OCI-LY3 (cell line): ENCODE measurements at regions not wholly inside any gene's neighbourhood (a gene's known extent, or its start where the extent isn't known, plus 50 kb on each side); places are given as distances from the start of the nearest gene placed in this dataset.

ENCODE experiments used
- H2AFZ ChIP-seq: fragments of 200-600, 300-600 bp; shearing (Covaris generic); 2 replicates; pipeline ENCODE4 v1.6.0; 2014; ENCODE audit warnings: antibody characterized with exemption, low read depth, low read length
- H3K27ac ChIP-seq: fragments of 200-600, 300-600 bp; sonication (generic); 2 replicates; pipeline ENCODE4 v1.5.1; 2014; ENCODE audit warnings: mild to moderate bottlenecking, low read length, moderate library complexity, mixed read lengths
- H3K27me3 ChIP-seq: fragments of 200-600, 300-600 bp; sonication (generic); 2 replicates; pipeline ENCODE4 v1.6.1; 2014; ENCODE audit warnings: low read depth, low read length, mixed read lengths
- H3K36me3 ChIP-seq: fragments of 200-600, 300-600 bp; sonication (generic); replicated peaks from 2 replicates; pipeline ENCODE3; 2014; ENCODE audit warnings: low read depth, low read length, mixed read lengths
- H3K4me1 ChIP-seq: fragments of 300-600, 200-600 bp; sonication (generic); 2 replicates; pipeline ENCODE4 v1.6.1; 2014; ENCODE audit warnings: low read length, mixed read lengths
- H3K4me2 ChIP-seq: fragments of 200-600, 300-600 bp; sonication (generic); 2 replicates; pipeline ENCODE4 v1.6.1; 2014; ENCODE audit warnings: low read length, mixed read lengths
- H3K4me3 ChIP-seq: fragments of 300-600, 200-600 bp; sonication (generic); 2 replicates; pipeline ENCODE4 v1.5.1; 2014; ENCODE audit warnings: antibody characterized with exemption, mild to moderate bottlenecking, low read length, moderate library complexity
- H3K79me2 ChIP-seq: fragments of 300-600, 200-600 bp; shearing (Covaris generic); 2 replicates; pipeline ENCODE4 v1.6.1; 2014; ENCODE audit warnings: mild to moderate bottlenecking, low read length, mixed read lengths
- H3K9ac ChIP-seq: fragments of 300-600, 200-600 bp; shearing (Covaris generic); 2 replicates; pipeline ENCODE4 v1.6.0; 2014; ENCODE audit warnings: mild to moderate bottlenecking, low read length, moderate library complexity
- H3K9me3 ChIP-seq: fragments of 200-600, 300-600 bp; shearing (Covaris generic); 2 replicates; pipeline ENCODE4 v1.6.1; 2014; ENCODE audit warnings: low read length, mixed read lengths; ENCODE audit not compliant: insufficient read depth
- H4K20me1 ChIP-seq: fragments of 200-600, 300-600 bp; sonication (generic); 2 replicates; pipeline ENCODE4 v1.6.1; 2016; ENCODE audit warnings: low read length, mixed read lengths; ENCODE audit not compliant: insufficient read depth
- EZH2phosphoT487 ChIP-seq: fragments of 200-600 bp; shearing (Covaris generic); IDR thresholded peaks from 2 replicates; pipeline ENCODE4 v1.6.1; 2018; ENCODE audit warnings: antibody characterized with exemption, mixed run types, low read depth
- TF ChIP-seq, protein P1 (sequence below): fragments of 200-600, 300-600 bp; sonication (generic); IDR thresholded peaks from 2 replicates; pipeline ENCODE4 v1.5.1; 2014; ENCODE audit warnings: antibody characterized with exemption, low read length, low read depth

DNA sequence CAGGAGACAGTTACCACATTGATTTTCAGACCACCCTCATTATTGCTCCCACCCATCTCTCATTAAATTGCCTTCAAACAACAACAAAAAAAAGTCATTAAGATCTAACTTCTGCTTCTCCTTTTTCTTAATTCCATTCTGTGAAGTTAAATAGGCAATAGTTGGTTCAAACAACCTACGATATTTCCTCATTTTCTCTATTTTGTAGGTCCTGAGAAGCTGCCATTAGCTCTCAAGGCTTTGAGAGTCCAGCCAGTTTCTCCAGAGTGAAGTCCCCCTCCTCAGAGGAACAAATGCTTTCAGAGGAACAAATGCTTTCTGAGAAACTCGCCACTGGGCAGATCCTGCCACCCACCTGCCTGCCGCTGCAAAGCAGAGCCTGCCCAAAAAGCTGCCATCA, 125.6 kb downstream of the ETS2 start:
- no peak overlapping the region for H3K4me2 ChIP-seq
- H2AFZ ChIP-seq: no peak overlapping the region

DNA sequence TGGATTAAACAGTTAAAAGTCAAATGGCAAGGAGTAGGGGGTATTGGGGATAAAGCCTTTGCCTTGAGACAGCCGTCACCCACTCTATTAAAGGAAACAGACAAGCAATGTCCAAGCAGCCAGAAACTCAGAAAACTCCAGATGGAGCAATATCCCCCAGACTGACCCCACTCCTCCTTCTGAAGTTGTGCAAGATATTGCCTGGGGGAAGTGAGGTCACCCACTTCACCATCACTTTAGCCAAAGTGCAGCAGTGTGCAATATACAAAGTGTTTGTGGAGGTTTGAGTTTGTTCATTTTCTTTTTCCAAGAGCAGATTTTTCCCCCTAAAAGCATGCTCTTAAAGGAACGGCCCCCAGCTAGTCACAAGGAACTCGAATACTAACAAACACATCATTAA, 125.1 kb downstream of the ETS2 start:
- TF ChIP-seq EZH2phosphoT487: no peak
- TF ChIP-seq, protein P1, sequence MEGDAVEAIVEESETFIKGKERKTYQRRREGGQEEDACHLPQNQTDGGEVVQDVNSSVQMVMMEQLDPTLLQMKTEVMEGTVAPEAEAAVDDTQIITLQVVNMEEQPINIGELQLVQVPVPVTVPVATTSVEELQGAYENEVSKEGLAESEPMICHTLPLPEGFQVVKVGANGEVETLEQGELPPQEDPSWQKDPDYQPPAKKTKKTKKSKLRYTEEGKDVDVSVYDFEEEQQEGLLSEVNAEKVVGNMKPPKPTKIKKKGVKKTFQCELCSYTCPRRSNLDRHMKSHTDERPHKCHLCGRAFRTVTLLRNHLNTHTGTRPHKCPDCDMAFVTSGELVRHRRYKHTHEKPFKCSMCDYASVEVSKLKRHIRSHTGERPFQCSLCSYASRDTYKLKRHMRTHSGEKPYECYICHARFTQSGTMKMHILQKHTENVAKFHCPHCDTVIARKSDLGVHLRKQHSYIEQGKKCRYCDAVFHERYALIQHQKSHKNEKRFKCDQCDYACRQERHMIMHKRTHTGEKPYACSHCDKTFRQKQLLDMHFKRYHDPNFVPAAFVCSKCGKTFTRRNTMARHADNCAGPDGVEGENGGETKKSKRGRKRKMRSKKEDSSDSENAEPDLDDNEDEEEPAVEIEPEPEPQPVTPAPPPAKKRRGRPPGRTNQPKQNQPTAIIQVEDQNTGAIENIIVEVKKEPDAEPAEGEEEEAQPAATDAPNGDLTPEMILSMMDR: no peak
- Histone ChIP-seq H3K4me1 (no peaks in the 10 kb centered on the region), H2AFZ (no peak overlapping the region), H3K9ac (no peak overlapping the region), H3K27ac (no peak overlapping the region), H3K79me2 (no peaks in the 10 kb centered on the region), H4K20me1 (no peaks in the 10 kb centered on the region), H3K27me3 (peaks cover 4% of the 10 kb centered on the region; the same call in 1 of the 2 replicates), H3K36me3 (no peaks in the 10 kb centered on the region), H3K4me2 (no peak overlapping the region), H3K9me3 (no peaks in the 10 kb centered on the region), H3K4me3 (no peak overlapping the region)

More for the DNA sequence above, 125.6 kb downstream of the ETS2 start:
- no peak overlapping the region for H3K27ac ChIP-seq
- H3K36me3 ChIP-seq: no peaks in the 10 kb centered on the region
- H3K9me3 ChIP-seq: no peaks in the 10 kb centered on the region
- H3K9ac ChIP-seq: no peak overlapping the region
- H3K4me1 ChIP-seq: no peaks in the 10 kb centered on the region
- TF ChIP-seq, protein P1: no peak
- TF ChIP-seq EZH2phosphoT487: no peak
- no peaks in the 10 kb centered on the region for H4K20me1 ChIP-seq
- peaks cover 4% of the 10 kb centered on the region; the same call in 1 of the 2 replicates for H3K27me3 ChIP-seq
- no peak overlapping the region for H3K4me3 ChIP-seq
- H3K79me2 ChIP-seq: no peaks in the 10 kb centered on the region

DNA sequence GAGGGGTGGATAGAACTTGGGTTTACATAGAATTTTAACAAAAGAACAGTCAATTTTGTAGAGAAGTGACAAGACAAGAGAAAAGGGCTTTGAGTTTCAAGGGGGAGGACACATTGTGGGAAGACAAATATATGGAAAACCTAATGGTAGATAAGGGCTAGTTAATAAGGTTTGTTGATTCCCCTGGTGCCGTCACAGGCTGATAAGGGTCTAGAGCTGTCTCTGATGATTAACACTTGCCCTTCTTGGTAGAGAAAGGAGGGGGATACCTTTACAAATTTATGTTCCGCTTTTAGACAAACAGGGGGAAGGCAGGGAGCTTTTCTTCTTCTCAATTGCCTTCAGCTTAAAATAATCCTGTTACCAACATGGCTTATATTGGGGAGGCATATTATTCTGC, 124.3 kb downstream of the ETS2 start:
- Histone ChIP-seq H4K20me1 (no peaks in the 10 kb centered on the region), H3K4me3 (no peak overlapping the region), H3K9me3 (no peaks in the 10 kb centered on the region), H3K4me2 (no peak overlapping the region), H3K4me1 (no peaks in the 10 kb centered on the region), H3K36me3 (no peaks in the 10 kb centered on the region), H3K27ac (no peak overlapping the region), H2AFZ (no peak overlapping the region), H3K27me3 (peaks cover 4% of the 10 kb centered on the region; the same call in 1 of the 2 replicates), H3K9ac (no peak overlapping the region), H3K79me2 (no peaks in the 10 kb centered on the region)
- TF ChIP-seq, protein P1: no peak
- TF ChIP-seq EZH2phosphoT487: no peak

DNA sequence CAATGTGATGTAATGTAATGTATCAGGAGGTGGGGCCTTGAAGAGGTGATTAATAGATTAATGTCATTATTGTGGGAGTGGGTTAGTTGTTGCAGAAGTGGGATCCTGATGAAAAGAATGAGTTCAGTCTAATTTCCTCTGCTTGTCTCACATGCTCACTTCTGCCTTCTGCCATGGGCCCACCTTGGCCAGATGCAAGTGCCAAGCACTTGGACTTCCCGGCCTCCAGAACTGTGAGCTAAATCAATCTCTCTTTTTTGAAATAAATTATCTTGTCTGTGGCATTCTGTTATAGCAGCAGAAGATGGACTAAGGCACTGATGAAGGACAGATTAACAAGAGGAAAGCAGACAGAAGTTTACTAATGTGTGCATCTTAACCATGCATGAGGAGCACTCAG, 123.9 kb downstream of the ETS2 start:
- H3K9me3 ChIP-seq: no peaks in the 10 kb centered on the region
- TF ChIP-seq, protein P1: no peak
- no peak for TF ChIP-seq EZH2phosphoT487
- H3K79me2 ChIP-seq: no peaks in the 10 kb centered on the region
- H3K36me3 ChIP-seq: no peaks in the 10 kb centered on the region
- no peaks in the 10 kb centered on the region for H4K20me1 ChIP-seq
- H3K9ac ChIP-seq: no peak overlapping the region
- H2AFZ ChIP-seq: no peak overlapping the region
- H3K27me3 ChIP-seq: peaks cover 4% of the 10 kb centered on the region; the same call in 1 of the 2 replicates
- no peak overlapping the region for H3K27ac ChIP-seq
- no peak overlapping the region for H3K4me3 ChIP-seq
- no peak overlapping the region for H3K4me2 ChIP-seq
- H3K4me1 ChIP-seq: no peaks in the 10 kb centered on the region
